TTC549 (cell line): ENCODE measurements at regions not wholly inside any gene's neighbourhood (a gene's known extent, or its start where the extent isn't known, plus 50 kb on each side); places are given as distances from the start of the nearest gene placed in this dataset.
"Not testable (repeated sequence)": the region's sequence is repeated elsewhere in the genome, so short reads cannot be mapped to it uniquely, and the experiment has no call there.

Experiments
- FAIRE-seq: peaks from 2 replicates; lab custom pipeline; 2012; peaks lifted over from hg19 to GRCh38; lab: Jason Lieb, UNC

DNA sequence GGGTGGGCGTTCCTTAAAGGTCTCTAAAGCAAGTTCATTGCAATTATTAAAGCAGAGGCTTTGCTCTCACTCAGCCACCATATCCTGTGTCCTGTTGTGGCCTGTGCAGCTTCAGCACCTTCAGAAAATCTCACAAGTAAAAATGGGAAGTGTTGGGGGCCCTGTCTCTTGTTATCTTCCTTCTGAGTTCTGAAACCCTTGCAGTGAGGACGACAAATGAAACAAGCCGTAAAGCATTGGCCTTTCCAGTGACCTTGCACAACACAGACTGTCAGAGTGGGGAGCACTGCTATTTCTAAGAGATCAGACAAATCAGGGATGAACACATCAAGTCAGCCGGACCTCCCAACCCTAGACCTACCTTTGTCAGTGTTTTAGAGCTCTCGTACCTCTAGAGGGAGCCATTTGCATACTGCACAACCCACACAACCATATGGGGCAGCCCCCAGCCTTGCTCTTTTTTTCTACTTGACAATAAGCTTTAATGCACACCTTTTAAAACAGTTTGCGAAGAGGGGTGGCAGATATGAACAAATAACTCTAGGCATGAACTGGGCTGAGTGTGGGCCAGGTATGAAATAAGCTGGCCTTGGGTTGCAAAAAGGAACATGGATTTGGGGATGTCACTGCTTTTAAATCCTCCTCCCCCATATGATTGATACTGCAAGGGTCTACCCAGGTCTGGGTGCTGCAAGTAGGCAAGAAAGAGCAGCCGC lies 89.8 kb downstream of the KATNIP start:
- no peak for FAIRE-seq

- no peak for FAIRE-seq
Measured at GRCh38 chr16:27640277-27640600, 90.3 kb downstream of the KATNIP start.

GRCh38 chr16:27641260-27641659 lies 91.3 kb downstream of the KATNIP start:
- no peak for FAIRE-seq

- not testable (repeated sequence) for FAIRE-seq
Measured at GRCh38 chr16:27641734-27642415, 91.9 kb downstream of the KATNIP start.

GRCh38 chr16:27642756-27643155 lies 92.8 kb downstream of the KATNIP start:
- FAIRE-seq = no peak

DNA sequence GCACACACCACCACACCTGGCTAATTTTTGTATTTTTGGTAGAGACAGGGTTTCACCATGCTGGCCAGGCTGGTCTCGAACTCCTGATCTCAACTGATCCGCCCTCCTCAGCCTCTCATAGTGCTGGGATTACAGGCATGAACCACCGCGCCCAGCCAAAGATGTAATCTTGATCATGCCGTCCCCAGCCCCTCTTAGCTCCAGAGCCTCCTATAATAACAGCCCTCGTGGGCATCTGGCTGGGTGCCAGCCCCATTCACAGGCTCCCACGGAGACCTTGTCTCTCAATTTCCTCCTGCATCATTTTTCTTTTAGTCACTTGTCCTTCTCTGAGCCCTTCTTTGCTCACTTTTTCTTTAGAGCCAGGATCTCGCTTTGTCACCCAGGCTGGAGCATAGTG lies 94.2 kb downstream of the KATNIP start:
- no peak for FAIRE-seq

DNA sequence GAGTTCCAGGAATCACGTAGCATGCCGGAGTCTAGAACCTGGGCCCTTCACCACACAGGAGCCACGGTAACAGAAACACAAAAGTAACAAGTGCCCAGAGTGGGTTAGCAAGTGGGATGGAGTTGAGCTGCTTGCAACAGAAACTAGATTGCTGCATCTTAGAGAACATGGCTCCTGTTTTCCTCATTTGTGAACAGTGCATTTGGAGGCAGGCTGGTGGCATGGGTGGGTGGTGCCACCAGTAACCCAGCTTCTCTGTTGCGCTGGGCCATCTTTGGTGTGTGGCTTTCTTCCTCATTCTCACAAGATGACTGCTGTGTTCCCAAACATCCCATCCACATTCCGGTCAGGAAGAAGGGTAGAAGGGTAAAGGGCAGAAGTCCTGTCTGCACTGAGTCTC lies 95.5 kb downstream of the KATNIP start:
- FAIRE-seq = no peak

- FAIRE-seq = no peak
Measured at GRCh38 chr16:27646806-27647205, 96.9 kb downstream of the KATNIP start.

DNA sequence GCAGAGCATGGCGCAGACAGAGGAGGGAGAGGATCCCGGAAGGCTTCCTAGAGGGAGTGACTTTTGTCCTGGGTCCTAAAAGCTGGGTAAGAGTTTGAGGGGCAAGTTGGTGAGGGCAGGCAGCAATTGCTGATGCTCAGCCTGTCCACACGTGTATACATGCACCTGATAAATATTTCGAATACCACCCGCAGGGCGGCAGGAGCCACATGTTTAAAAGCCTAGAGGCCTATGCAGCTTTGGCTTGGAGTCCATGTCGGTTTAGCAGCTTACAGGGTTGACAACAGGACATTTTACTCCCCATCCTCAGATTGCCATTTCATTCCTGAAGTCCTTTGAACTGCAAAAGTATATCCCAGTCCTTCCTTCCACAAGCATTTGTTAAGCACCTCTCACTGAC lies 99.1 kb downstream of the KATNIP start:
- FAIRE-seq = no peak

DNA sequence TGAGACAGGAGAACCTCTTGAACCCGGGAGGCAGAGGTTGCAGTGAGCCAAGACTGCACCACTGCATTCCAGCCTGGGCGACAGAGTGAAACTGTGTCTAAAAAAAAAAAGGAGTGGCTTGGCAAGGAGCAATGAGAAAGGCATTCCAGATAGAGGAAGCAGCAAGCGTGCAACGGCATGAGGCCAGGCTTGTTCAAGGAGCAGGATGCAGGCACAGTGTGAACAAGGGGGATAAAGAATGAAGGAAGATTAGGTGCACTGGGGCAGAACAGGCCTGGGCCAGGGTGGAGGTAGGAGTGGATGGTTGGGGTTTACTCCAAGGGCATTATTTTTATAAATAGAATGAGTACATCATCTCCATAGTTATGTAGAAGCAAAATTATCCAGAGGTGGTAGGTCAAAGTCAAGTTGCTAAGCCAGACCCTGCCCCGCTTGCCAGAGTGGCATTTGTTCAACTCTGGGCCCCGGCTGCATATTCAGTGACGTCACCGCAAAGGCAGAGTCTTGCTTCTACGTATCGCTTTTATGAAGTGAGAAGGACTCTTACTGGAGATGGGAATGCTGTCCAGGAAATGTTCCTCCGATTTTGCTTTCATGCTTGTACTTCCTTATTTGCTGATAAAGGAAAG lies 100.2 kb downstream of the KATNIP start:
- no peak for FAIRE-seq

- no peak for FAIRE-seq
Measured at GRCh38 chr16:27651301-27651700, 101.4 kb downstream of the KATNIP start.

DNA sequence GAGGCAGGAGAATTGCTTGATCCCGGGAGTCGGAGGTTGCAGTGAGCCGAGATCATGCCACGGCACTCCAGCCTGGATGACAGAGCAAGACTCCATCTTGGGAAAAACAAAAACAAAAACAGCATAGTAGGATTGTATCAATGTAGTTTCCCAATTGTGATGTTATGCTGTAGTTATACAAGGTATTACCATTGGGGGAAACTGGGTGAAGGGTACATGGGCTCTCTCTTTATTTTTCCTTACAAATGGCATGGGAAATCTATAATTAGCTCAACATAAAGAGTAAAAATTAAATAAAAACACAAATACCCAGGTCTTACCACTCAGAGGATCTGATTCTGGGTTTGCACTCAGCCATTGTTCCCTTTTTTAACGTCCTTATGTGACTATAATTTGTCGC lies 107.9 kb downstream of the KATNIP start:
- no peak for FAIRE-seq

- no peak for FAIRE-seq
Measured at GRCh38 chr16:27660507-27660906, 110.6 kb downstream of the KATNIP start.

DNA sequence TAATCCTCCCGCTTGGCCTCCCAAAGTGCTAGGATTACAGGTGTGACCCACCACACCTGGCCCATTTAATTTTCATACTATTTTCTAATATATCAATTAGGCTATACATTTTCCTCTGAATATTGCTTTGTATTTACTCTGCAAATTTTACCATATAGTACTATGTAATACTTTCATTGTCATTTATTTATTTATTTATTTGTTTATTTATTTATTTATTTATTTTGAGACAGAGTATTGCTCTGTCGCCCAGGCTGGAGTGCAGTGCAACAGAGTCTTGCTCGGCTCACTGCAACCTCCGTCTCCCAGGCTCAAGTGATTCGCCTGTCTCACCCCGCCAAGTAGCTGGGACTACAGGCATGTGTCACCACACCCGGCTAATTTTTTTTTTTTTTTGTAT lies 113.3 kb downstream of the KATNIP start:
- not testable (repeated sequence) for FAIRE-seq

DNA sequence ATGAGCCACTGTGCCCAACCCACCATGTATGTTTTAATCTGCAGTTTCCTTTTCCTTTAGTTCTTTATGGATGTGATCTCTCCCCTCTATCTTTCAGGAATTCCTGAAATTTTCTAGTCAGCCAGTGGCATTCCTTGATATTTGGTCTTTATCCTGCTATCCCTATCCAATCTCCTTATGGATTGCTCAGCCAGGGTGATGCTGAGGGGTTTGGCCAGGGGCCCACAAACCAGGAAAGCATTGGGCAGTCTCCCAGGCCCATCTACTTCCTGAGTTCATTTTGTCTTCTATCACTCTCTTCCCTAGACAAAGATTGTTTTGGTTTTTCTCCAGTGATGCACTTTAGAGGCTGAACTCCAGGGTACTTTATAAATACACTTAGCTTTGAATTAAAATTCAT lies 115.9 kb downstream of the KATNIP start:
- FAIRE-seq = no peak

GRCh38 chr16:27670071-27670810 lies 120.3 kb downstream of the KATNIP start:
- no peak for FAIRE-seq

GRCh38 chr16:27671410-27671809 lies 121.5 kb downstream of the KATNIP start:
- FAIRE-seq = no peak

- no peak for FAIRE-seq
Measured at GRCh38 chr16:27676839-27677238, 126.9 kb downstream of the KATNIP start.

DNA sequence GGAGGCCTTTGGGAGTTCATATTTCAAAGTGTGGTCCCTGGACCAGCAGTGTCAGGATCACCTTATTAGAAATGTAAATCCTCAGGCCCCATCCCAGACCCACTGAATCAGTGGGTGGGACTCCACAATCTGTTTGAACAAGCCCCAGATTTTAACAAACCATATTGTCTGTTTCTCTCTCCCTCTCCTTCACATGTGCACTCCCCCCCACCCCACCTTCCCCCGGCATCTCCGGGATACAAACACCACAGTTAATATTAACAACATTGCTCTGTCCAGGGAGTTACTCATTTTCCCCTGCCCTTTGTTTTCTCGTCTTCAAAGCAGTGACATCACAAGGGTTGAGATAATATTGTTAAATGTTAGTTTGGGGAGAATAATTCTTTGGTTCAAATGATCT lies 127.3 kb downstream of the KATNIP start:
- FAIRE-seq = no peak

DNA sequence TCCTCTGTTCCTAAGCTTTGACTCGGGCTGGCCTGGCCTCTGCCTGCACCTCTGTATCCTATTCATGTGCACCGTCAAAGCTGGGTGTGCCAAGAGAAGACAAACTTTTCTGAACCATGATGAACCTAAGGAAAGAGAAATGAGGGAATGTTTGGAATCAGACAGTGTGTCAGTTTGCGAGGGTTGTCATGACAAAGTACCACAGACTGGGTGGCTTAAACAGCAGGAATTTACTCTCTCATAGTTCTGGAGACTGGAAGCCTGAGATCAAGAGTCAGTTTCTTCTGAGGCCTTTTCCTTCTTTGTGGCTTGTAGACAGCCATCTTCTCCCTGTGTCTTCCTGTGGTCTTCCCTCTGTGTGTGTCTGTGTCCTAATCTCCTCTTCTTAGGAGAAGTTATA lies 129.0 kb downstream of the KATNIP start:
- no peak for FAIRE-seq

DNA sequence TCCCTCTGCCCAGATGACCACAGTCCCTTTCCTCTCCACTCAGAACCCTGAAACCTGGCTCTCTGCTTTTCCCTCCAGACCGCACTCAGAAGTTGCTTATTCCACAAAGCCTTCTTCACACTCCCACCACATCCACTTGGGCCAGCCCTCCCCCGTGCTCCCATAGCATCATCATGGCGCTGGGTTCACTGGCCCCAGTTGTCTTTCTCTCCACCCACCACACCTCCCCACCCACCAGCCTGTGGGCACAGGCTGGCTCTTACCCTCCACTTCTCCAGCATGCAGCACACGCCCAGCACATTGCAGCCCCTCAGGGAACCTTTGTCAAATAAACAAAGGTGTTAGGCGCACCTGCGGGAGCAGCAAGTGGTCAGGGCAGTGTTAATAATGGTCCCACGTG lies 130.0 kb downstream of the KATNIP start:
- FAIRE-seq = no peak

- no peak for FAIRE-seq
Measured at GRCh38 chr16:27681681-27682080, 131.7 kb downstream of the KATNIP start.

DNA sequence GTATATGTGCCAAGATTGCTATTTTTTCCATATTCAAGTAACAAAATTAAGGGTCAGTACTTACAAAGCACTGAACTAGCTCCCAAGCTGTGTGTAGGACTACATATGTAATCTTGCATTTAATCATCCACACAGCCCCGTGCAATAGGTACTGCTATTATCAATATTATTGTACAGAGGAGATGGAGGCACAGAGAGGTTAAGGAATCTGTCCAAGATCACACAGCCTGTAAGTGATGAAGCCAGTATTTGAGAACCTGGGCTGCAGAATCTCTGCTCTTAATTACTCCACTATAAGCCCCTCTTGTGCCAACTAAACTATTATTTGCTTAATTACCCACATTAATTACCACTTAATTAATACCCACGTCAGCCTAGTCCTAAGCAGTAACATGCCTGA lies 134.1 kb downstream of the KATNIP start:
- FAIRE-seq = no peak
